RPMI7951 (cell line): ENCODE measurements at regions not wholly inside any gene's neighbourhood (a gene's known extent, or its start where the extent isn't known, plus 50 kb on each side); places are given as distances from the start of the nearest gene placed in this dataset.
A peak's percentile ranks its signal among the peaks of the same experiment; 100 is the strongest.

Experiments used
- DNase-seq: peaks from one replicate; pipeline ENCODE4 v3.0.0-alpha.2; 2012; ENCODE audit warnings: low read depth

- no peak for DNase-seq
Observed at GRCh38 chr16:9249534-9249933, 158.1 kb downstream of the HAPSTR1 start.

DNA sequence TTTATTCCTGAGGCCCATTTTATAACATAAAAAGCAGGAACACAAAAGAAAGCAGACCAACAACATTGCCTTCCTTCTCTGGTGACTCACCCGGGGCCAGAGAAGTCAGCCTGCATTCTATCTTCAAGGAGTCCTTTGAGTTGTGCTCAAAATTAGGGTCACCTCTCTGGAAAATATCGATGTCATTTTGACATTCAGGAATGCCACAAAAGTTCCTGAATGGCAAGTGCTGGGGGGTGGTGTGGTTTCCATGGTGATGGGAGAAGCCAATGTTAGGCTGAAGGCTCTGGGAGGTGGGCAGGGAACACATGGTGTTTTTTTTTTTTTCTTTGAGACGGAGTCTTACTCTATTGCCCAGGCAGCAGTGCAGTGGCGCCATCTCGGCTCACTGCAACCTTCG is 159.6 kb downstream of the HAPSTR1 start:
- no peak for DNase-seq

DNA sequence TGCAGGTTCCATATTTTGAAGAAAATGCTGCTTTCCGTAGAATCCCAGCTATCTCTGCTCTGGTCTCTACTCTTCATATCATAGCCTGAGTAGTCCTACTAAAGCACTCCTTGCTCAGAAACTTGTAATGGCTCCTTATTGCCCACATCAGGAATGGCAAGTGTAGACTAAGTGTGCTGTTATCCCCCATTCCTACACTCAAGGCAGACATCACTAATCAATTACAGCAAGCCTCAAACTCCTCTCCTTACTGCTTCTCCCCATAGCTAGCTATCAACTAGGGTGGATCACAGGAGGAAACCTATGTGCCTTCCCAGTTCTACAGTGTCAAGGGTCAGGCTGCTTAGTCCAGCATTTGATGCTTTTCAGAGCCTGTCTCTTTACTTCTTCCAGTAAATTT is 163.4 kb downstream of the HAPSTR1 start:
- no peak for DNase-seq

GRCh38 chr16:9256196-9256595 is 164.8 kb downstream of the HAPSTR1 start:
- DNase-seq = peak; percentile 1

GRCh38 chr16:9257843-9258242 is 166.4 kb downstream of the HAPSTR1 start:
- DNase-seq = no peak

DNA sequence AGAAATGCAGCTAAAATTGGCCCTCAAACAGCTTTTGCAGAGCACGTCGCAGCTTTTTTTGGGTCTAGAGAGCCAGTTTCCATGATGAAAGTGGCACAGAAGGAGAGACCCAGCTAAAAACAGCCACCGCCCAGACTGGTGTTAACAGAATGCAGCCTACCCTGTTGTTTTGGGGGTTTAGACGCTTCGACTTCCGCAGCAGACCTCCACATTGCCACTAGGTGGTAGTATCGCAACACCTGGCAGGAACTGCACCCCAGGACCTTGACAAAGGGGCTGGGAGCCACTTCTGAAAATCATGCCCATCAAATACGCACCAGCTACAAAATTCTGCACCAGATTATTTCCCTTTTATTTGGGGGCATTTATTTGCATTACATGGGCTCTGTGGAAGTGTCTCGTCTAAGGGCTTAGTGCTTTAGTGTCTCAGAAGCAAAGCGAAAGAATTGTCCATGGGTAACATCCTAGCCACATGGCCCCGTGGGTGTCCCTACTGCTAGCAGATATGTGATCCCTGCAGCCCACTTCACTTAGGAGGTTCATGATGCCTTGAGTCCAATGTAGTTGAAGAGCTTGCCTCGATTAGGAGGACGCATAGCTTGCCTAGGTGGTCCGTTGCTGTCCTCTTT is 167.1 kb downstream of the HAPSTR1 start:
- DNase-seq = peak; percentile 33

DNA sequence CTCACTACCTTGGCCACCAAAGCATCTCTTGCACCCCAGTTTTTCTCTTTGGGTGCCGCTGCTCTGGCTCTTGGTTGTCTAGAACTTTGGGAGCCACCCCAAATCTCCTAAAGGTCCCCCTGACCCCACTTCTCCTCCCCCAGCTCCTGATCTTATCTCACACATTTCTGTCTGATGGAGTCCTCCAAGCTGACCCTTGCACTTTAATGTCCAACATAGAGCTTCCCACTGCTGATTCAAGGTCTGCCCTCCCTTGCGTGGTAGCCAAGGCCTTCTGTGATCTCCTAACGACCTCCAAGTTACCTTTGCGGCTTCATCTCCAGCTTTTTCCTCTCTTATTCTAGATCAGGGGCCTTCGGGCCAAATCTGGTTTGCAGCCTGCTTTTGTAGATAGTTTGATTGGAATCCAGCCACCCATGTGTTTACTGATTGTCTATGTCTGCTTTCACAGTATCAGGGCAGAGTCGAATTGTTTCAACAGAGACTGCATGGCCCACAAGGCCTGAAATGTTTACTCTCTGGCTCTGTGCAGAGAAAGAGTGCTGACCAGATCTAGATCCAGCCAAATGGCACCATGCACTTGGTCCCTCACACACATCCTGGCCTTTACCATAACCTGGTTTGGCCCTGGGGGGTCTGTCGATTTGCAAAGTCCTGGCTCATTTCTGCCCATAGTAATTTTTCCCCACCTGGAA is 168.6 kb downstream of the HAPSTR1 start:
- no peak for DNase-seq

DNA sequence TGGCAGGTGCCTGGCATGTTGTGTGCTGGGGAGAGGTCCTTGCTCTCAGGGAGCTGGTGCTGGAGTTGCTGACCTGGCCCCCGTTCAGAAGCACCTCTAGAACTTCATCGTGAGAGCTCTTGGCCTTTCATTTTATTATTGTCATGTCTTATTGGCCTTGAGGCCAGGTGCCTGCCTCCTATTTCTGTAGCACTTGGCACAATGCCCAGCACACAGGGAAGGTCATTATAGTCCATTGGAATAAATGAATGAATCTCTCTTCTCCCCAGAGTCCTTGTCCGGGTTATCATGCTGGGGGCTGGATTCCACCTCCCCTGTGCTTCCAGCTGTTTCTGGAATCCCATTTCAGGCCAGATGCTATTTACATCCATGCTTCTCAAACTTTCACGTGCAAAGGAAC is 169.2 kb downstream of the HAPSTR1 start:
- DNase-seq = no peak

DNA sequence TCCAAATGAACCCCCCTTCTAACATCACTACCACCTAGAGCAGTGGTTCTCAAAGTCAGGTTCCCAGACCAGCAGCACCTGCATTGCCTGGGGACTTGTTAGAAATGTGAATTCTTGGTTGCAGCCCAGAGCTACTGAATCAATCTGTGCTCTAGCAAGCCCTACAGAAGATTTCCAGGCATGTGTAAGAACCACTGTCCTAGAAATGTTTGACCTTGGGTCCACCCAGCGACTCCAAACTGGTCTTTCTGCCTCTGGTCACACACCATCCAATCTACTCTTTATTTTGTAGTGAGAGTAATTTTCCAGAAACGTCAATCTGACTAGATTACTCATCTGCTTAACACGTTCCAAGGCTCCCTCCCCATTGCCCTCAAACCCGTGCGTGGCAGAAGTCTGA is 169.9 kb downstream of the HAPSTR1 start:
- peak; percentile 2 for DNase-seq

DNA sequence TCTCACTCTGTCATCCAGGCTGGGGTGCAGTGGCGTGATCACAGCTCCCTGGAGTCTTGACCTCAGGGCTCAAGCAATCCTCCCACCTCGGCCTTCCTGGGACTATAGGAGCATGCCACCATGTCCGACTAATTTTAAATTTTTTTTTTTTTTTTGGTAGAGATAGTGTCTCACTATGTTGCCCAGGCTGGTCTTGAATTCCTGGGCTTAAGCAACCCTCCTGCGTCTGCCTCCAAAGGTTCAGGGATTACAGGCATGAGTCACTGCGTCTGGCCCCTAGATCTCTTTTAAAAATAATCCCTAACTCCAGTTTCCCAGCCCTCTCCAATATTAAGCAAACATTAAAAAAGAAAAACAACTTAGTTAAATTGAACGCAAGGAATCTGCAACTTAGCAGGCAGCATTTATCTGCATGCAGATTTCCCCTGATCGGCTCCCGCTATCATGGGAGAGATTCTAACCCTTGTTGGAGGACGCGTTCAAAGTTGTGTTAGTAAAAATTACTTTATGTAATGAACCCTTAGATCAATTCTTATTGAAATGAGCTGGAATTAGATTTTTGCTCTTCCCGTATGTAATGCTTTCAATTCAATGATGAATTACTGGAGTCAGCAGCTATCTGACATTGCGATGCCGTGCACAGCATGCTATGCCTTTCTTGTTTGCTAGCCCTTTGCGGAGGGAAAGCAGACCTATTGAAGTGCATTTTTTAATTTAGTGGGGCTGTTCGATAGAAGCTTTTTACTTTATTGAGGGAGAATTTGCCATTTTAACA is 171.7 kb downstream of the HAPSTR1 start:
- no peak for DNase-seq

DNA sequence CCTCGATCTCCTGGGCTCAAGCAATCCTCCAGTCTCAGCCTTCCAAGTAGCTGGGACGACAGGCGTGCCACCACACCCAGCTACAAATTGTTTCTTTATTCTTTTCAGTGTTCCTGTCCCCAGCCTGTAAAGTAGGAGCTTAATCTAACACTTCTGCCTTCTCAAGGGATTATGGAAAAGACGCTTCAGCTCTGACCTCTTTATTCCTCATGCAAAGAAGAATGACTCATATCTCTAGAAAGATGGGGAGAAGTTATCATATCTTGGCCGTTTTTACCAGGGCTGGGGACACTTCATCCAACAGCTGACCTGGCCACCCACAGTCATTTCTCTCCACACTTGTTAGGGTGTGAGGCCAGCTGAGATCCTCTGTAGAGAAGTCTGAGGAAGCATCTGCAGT is 172.6 kb downstream of the HAPSTR1 start:
- no peak for DNase-seq

- DNase-seq = no peak
Observed at GRCh38 chr16:9268446-9268845, 177.0 kb downstream of the HAPSTR1 start.

DNA sequence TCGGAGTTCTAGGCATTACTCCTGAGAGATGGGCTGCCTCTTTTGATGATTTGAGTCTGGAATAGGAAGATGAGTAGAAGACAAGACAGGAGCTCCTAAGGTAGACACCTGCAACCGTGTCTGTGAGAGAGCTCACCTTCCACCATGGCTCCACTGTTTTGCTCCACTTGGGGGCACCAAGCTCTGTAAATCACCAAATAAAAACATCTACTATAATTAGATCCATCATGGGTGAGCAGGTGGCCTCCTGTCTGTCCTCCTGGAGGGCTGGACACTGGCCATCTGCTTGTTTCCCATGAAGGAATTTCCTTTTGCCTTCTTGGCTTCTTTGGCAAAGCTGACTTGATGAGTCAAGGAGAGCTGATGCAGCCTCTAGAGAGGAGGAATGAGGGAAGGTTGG is 179.0 kb downstream of the HAPSTR1 start:
- DNase-seq = no peak

GRCh38 chr16:9270941-9271340 is 179.5 kb downstream of the HAPSTR1 start:
- DNase-seq = no peak

GRCh38 chr16:9271841-9272240 is 180.4 kb downstream of the HAPSTR1 start:
- DNase-seq = no peak

- no peak for DNase-seq
Observed at GRCh38 chr16:9275377-9275776, 183.9 kb downstream of the HAPSTR1 start.

- DNase-seq = no peak
Observed at GRCh38 chr16:9275816-9276354, 184.4 kb downstream of the HAPSTR1 start.

GRCh38 chr16:9279291-9280068 is 188.0 kb downstream of the HAPSTR1 start:
- DNase-seq = no peak

GRCh38 chr16:9280069-9280466 is 188.6 kb downstream of the HAPSTR1 start:
- no peak for DNase-seq

GRCh38 chr16:9286930-9287329 is 195.5 kb downstream of the HAPSTR1 start:
- no peak for DNase-seq

GRCh38 chr16:9296271-9296590 is 204.8 kb downstream of the HAPSTR1 start:
- DNase-seq = no peak
